B cell (primary cell): ENCODE measurements at regions not wholly inside any gene's neighbourhood (a gene's known extent, or its start where the extent isn't known, plus 50 kb on each side); places are given as distances from the start of the nearest gene placed in this dataset.

Experiments
- CTCF ChIP-seq: fragments of 200-600 bp; IDR thresholded peaks from one replicate; pipeline ENCODE4 v1.8.0; 2022; ENCODE audit warnings: antibody characterized with exemption, mild to moderate bottlenecking
- EZH2 ChIP-seq: IDR thresholded peaks from 2 replicates; pipeline ENCODE4 v1.6.1; 2012; ENCODE audit warnings: borderline replicate concordance, low read depth, mild to moderate bottlenecking, moderate library complexity, low read length; ENCODE audit not compliant: insufficient read depth, poor library complexity, severe bottlenecking

GRCh38 chr7:32152576-32152975 is 82.4 kb upstream of the PDE1C start:
- no peak for TF ChIP-seq CTCF
- no peak for TF ChIP-seq EZH2
